AG09319 (cell line): ENCODE measurements at regions not wholly inside any gene's neighbourhood (a gene's known extent, or its start where the extent isn't known, plus 50 kb on each side); places are given as distances from the start of the nearest gene placed in this dataset.

Experiments used
- DNase-seq: peaks from one replicate; pipeline ENCODE4 v3.0.0-alpha.2; 2010; ENCODE audit warnings: low read depth; ENCODE audit errors: extremely low read depth
- CTCF ChIP-seq: IDR thresholded peaks from 2 replicates; pipeline ENCODE4 v1.5.1; 2011; ENCODE audit warnings: low read depth, mild to moderate bottlenecking, inconsistent platforms, low read length, moderate library complexity

DNA sequence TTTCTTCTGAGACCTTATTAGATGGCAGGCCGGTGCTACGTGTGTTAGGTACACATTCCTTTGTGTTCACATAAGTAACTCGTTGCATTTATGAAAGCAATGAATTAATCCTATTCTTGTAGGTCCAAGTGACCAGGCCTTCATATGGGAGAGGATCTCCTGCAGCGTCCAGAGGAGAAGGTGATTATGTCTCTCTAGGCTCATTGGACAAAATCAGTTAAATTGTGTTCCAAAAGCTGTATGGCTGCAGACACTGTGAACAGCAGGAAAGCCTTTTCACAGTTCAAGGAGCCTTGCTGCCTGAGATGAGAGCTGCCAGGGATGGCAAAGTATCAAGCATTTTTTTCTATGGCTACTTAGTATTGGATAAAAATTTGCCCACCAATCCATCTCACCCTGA lies 433.1 kb upstream of the FZD8 start:
- no peak for DNase-seq
- TF ChIP-seq CTCF = no peak

- TF ChIP-seq CTCF = no peak
- no peak for DNase-seq
Measured at GRCh38 chr10:36073796-36074345, 431.8 kb upstream of the FZD8 start.

- TF ChIP-seq CTCF = no peak
- DNase-seq = no peak
Measured at GRCh38 chr10:36068542-36068941, 426.4 kb upstream of the FZD8 start.

- DNase-seq = no peak
- no peak for TF ChIP-seq CTCF
Measured at GRCh38 chr10:36067748-36068147, 425.7 kb upstream of the FZD8 start.

GRCh38 chr10:36066850-36067249 lies 424.8 kb upstream of the FZD8 start:
- no peak for TF ChIP-seq CTCF
- no peak for DNase-seq

- TF ChIP-seq CTCF = no peak
- DNase-seq = no peak
Measured at GRCh38 chr10:36066102-36066501, 424.0 kb upstream of the FZD8 start.

- no peak for TF ChIP-seq CTCF
- DNase-seq = no peak
Measured at GRCh38 chr10:36063396-36063795, 421.3 kb upstream of the FZD8 start.
